HEK293 (cell line): ENCODE measurements at regions not wholly inside any gene's neighbourhood (a gene's known extent, or its start where the extent isn't known, plus 50 kb on each side); places are given as distances from the start of the nearest gene placed in this dataset.

ENCODE experiments used
- CTCF ChIP-seq: fragments of 450-650 bp; formaldehyde crosslinking; IDR thresholded peaks from 2 replicates; pipeline ENCODE4 v1.5.1; 2016; ENCODE audit warnings: missing biosample characterization, missing genetic modification characterization
- KLF8 ChIP-seq: fragments of 450-650 bp; formaldehyde crosslinking; IDR thresholded peaks from 2 replicates; pipeline ENCODE4 v1.5.1; 2016; ENCODE audit warnings: missing biosample characterization, missing genetic modification characterization
- PBX3 ChIP-seq: sonication (generic); formaldehyde crosslinking; IDR thresholded peaks from 2 replicates; pipeline ENCODE4 v1.8.1; 2022; ENCODE audit warnings: mild to moderate bottlenecking, moderate library complexity, missing genetic modification reagents
- TCF7L2 ChIP-seq: IDR thresholded peaks from 2 replicates; pipeline ENCODE4 v1.6.1; 2011; ENCODE audit warnings: low read depth, mild to moderate bottlenecking, inconsistent platforms, low read length, moderate library complexity, borderline replicate concordance
- ZNF10 ChIP-seq: fragments of 450-650 bp; formaldehyde crosslinking; IDR thresholded peaks from 2 replicates; pipeline ENCODE4 v1.5.1; 2017; ENCODE audit warnings: missing biosample characterization, missing genetic modification characterization
- ZNF133 ChIP-seq: fragments of 450-650 bp; formaldehyde crosslinking; IDR thresholded peaks from 2 replicates; pipeline ENCODE4 v1.5.1; 2016; ENCODE audit warnings: missing biosample characterization, missing genetic modification characterization
- ZNF362 ChIP-seq: fragments of 450-650 bp; formaldehyde crosslinking; IDR thresholded peaks from 2 replicates; pipeline ENCODE4 v1.5.1; 2016; ENCODE audit warnings: missing biosample characterization, missing genetic modification characterization
- ZNF639 ChIP-seq: fragments of 450-650 bp; formaldehyde crosslinking; IDR thresholded peaks from 2 replicates; pipeline ENCODE4 v1.5.1; 2016; ENCODE audit warnings: missing biosample characterization, missing genetic modification characterization
- ZNF660 ChIP-seq: fragments of 450-650 bp; IDR thresholded peaks from 2 replicates; pipeline ENCODE4 v1.5.1; 2018; ENCODE audit warnings: missing biosample characterization, mild to moderate bottlenecking, missing genetic modification characterization

- no peak for TF ChIP-seq CTCF
- no peak for TF ChIP-seq KLF8 (tag by site-specific recombination)
- no peak for TF ChIP-seq PBX3 (CRISPR knock-in tag)
- no peak for TF ChIP-seq ZNF10
- TF ChIP-seq ZNF133, result no peak
- no peak for TF ChIP-seq TCF7L2
- no peak for TF ChIP-seq ZNF639 (tag by site-specific recombination)
- TF ChIP-seq ZNF362 (tag by site-specific recombination), result no peak
- TF ChIP-seq ZNF660, result no peak
Observed at GRCh38 chr16:85350146-85350728, 238.0 kb upstream of the CIBAR2 start.
